HG03520 (cell line): ENCODE measurements at regions not wholly inside any gene's neighbourhood (a gene's known extent, or its start where the extent isn't known, plus 50 kb on each side); places are given as distances from the start of the nearest gene placed in this dataset.
A peak's percentile ranks its signal among the peaks of the same experiment; 100 is the strongest.

Source experiments
- ATAC-seq: cut with Tn5 transposase; IDR thresholded peaks from one replicate; pipeline ENCODE4 v1.9.1; 2021; ENCODE audit warnings: mild to moderate bottlenecking, moderate library complexity; ENCODE audit not compliant: unreplicated experiment

GRCh38 chr11:87972133-87972532 is 203.1 kb downstream of the RAB38 start:
- ATAC-seq = peak; percentile 88

- no peak for ATAC-seq
Observed at GRCh38 chr11:87971354-87971753, 203.9 kb downstream of the RAB38 start.

DNA sequence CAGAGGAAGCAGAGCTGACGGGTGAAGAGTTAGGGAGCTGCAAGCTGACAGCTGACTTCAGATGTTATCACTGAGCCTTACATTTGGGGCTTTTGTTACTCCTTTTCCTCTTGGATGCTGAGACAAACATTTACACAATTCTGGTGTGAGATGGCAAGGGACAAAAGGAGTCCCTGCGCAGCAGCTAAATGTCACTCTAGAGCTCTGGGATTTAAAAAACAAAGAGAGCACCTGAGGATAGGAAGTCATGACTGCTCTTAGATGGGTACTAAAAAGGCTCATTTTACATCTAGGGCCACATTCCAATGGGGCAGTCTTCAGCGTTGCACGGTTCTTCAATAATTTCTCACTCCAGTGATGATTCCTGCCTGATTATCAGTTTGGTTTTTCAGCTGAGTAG is 204.5 kb downstream of the RAB38 start:
- no peak for ATAC-seq

- ATAC-seq = no peak
Observed at GRCh38 chr11:87967459-87967858, 207.8 kb downstream of the RAB38 start.

DNA sequence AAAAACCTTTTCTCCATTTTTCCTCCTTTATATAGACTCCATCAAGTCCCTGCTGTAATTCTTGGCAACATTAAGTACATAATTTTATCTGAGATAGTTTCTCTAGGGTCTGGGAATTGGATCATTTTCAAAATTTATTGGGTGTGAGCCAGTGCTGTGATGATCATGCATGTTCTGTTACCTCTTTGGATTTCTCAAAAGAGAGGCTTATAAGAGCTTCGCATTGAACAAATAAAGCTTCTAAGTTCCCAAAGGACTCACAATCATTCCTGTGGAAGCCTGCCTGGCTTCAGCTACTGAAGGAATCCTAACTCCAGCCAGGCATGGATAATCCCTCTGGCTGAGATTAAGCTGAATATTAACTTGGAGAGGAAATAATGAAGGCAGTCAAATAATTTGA is 208.5 kb downstream of the RAB38 start:
- no peak for ATAC-seq

- no peak for ATAC-seq
Observed at GRCh38 chr11:87966216-87966615, 209.0 kb downstream of the RAB38 start.

GRCh38 chr11:87961606-87962005 is 213.6 kb downstream of the RAB38 start:
- ATAC-seq = no peak

DNA sequence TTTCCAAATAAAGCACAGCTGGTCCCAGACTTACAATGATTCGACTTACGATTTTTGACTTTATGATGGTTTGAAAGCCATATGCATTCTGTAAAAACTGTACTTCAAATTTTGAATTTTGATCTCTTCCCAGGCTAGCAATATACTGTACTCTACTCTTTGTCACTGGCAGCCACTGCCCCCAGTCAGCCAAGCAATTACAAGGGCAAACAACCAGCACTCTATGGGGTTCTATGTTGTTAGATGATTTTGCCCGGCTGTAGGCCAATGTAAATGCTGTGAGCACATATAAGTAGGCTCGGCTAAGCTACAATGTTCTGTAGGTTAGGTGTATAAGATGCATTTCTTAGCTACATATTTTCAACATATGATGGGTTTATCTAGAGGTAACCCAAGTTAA is 217.3 kb downstream of the RAB38 start:
- no peak for ATAC-seq

DNA sequence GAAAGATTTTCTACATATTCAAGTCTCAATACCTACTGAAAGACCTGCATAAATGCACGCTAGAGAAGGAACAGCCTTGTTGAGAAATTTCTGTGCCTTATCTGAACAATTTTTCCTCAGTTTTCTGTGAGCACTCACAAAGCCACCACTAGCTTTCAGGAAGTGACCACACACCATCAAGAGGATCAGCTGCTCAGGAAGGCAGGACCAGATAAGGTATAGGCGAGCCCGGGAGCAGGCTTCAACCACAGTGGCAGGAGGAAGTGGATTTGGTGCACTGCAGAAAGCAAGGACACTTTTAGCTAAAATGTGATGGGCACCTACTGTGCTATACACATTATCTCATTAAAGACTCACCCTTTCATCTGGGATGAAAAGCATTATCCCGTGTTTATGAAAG is 220.8 kb downstream of the RAB38 start:
- ATAC-seq = no peak

GRCh38 chr11:87942786-87943185 is 232.5 kb downstream of the RAB38 start:
- no peak for ATAC-seq

DNA sequence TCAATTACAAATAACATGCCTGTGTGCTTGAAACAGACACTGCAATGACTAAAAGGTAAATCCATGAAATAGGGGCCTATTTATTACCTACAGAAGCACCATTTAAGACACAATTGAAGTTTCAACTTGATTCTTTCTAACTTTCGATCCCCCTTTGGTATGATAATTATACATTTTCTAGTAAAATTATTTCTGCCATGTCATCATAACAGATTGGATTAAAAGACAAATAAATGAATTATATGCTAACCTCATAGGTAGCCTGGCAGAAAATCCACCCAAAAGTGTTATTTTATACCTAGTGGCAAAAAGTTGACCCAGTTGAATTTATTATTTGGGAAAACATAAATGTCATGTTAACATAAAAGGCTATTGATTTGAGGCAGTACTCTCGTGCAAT is 241.1 kb downstream of the RAB38 start:
- ATAC-seq = no peak

DNA sequence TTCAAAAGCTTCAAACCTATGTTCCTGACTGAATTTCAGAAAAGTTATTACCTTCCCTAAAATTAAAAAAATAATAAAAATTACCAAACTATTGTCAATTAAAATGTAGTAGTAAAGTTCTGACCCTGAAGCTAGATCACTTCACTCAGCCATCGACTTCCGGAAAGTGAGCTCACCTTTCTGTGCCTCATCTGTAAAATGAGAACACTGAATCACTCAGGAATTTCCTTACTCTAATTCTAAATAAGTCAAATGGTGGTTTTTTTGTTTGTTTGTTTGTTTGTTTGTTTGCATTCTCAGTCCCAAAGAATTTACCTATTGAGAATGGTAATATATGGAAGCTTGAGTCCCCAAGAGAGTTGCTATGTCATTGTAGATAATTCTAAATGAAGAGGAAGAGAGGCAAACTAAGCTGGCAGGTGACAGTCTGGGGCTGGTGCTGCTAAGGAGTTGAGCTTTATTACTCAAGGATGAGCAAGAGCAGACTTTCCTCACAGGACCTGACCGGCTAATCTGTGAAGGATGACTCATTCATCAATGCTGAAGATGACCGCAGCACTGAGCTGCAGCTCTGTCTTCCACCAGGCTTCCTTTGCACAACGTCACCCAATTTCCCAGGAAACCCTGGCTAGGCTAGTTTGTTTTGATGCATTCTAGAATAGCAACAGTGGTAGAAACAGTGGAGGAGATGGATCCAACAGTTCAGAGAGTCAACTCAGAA is 248.8 kb downstream of the RAB38 start:
- no peak for ATAC-seq

DNA sequence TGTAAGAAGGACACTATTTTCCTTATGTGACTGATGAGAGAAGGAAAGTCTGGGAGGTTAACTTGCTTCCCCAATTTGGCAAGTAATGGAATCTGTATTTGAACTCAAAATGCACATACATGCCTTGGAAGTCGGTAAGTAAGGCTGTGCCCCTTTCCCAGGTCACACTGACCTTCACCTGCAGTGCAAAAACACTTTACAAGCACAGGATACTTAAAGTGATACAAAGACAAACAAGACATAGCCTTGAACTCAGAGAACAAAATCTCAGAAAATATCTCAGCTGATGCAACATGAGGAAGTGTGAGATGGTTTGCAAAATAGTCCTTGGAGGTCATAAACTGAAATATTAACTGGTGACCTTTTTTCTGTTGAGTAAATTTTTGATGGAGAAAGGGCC is 251.1 kb downstream of the RAB38 start:
- no peak for ATAC-seq

- ATAC-seq = no peak
Observed at GRCh38 chr11:87917111-87917510, 258.1 kb downstream of the RAB38 start.

- ATAC-seq = no peak
Observed at GRCh38 chr11:87909178-87909577, 266.1 kb downstream of the RAB38 start.

- no peak for ATAC-seq
Observed at GRCh38 chr11:87908086-87908485, 267.2 kb downstream of the RAB38 start.

GRCh38 chr11:87903345-87903744 is 271.9 kb downstream of the RAB38 start:
- no peak for ATAC-seq

DNA sequence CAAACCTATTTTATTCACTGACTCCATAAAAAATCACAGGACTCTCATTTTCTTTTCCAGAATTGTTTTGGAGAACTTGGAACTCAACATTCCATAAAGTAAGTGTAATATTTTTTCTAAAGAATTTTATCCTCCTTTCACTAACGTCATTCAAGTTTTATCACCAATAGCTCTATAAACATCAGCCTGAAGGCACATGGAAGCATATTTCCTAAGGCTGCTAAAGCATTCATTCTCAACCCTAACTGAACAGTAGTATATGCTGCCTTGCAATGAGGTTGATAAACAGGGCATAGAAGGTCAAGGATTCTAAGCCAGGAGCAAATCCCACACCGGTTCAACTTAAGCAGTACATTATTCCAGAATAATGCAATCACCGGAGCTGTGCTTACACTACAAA is 273.9 kb downstream of the RAB38 start:
- no peak for ATAC-seq

DNA sequence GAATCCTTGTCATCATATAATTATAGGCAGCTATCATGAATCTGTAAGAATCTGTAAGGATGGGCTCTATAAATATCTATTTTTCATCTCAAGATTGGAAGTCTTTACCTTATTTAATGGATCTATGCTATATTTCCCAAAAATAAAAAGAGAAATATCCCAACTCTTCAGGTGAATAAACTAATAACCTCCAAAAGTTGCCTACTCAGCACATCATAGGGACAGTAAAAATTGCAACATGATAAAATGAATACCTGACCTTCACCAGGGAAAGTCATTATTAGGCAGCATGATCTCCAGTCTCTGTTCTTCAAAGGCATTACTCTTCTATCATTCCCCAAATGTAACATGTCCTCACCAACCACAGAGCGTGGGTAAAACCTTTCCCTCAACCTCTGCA is 277.3 kb downstream of the RAB38 start:
- ATAC-seq = no peak

GRCh38 chr11:87897071-87897470 is 278.2 kb downstream of the RAB38 start:
- ATAC-seq = no peak

- ATAC-seq = no peak
Observed at GRCh38 chr11:87894961-87895360, 280.3 kb downstream of the RAB38 start.

DNA sequence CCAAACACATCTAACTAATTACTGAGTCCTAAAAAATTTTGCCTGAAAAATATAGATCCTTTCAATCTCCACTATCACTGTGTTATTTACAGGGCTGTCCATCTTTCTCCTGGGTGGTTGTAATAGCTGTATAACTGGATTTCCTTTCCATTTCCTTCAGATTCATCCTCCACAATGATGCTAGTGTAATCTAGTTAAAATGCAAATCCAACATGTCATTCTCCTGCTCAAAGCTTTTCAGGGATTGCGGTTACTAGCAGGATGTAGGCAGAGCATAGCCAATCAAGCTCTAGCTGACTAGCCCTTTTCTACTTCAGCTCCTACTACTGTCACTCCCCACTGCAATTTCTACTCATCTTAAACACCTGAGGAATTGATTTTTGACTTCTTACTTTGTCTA is 283.0 kb downstream of the RAB38 start:
- ATAC-seq = no peak

DNA sequence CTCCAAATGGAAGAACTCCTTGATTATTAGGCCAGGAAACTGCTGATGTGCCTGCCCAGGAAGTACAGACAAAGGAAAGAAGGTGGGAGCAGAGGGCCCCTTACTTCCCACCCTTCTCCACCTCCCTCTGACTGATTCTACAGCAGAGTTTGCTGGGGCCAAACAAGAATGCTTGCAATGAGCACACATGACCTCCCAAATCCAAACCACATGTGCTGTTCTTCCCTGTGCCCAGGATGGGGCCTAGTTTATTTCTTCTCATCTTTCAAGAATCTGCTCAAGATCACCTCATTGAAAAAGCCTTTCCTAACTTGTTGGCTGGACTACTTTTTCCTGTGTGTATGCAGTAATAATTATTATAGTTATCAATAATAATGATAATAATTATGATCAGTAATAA is 286.1 kb downstream of the RAB38 start:
- ATAC-seq = no peak
